Neural cell (in vitro differentiated cells): ENCODE measurements at regions not wholly inside any gene's neighbourhood (a gene's known extent, or its start where the extent isn't known, plus 50 kb on each side); places are given as distances from the start of the nearest gene placed in this dataset.

ENCODE experiments used
- H2AFZ ChIP-seq: fragments of 200-600, 300-800 bp; sonication (generic), shearing (Covaris generic); 2 replicates; pipeline ENCODE4 v1.6.0; 2014; ENCODE audit warnings: low read depth, mild to moderate bottlenecking, antibody characterized with exemption, low read length, moderate library complexity
- H3F3A ChIP-seq: fragments of 200-600 bp; shearing (Covaris generic); 2 replicates; pipeline ENCODE4 v1.6.1; 2016; ENCODE audit warnings: mild to moderate bottlenecking, moderate library complexity, mixed read lengths, antibody characterized with exemption, low read length; ENCODE audit not compliant: insufficient read depth, poor library complexity, severe bottlenecking
- H3K27ac ChIP-seq: fragments of 200-600, 300-800 bp; sonication (generic), shearing (Covaris generic); 2 replicates; pipeline ENCODE4 v1.5.1; 2014; ENCODE audit warnings: mild to moderate bottlenecking, low read length, moderate library complexity
- H3K27me3 ChIP-seq: fragments of 300-800, 200-600 bp; sonication (generic), shearing (Covaris generic); 2 replicates; pipeline ENCODE4 v1.6.0; 2014; ENCODE audit warnings: mild to moderate bottlenecking, low read depth, low read length, moderate library complexity; ENCODE audit not compliant: insufficient read depth
- H3K36me3 ChIP-seq: fragments of 300-800, 200-600 bp; sonication (generic), shearing (Covaris generic); 2 replicates; pipeline ENCODE4 v1.5.1; 2014; ENCODE audit warnings: mild to moderate bottlenecking, antibody characterized with exemption, low read length, moderate library complexity; ENCODE audit not compliant: insufficient read depth
- H3K4me2 ChIP-seq: fragments of 300-800, 200-600 bp; sonication (generic), shearing (Covaris generic); 2 replicates; pipeline ENCODE4 v1.6.0; 2014; ENCODE audit warnings: mild to moderate bottlenecking, low read length
- H3K4me3 ChIP-seq: fragments of 300-800, 200-600 bp; sonication (generic), shearing (Covaris generic); 2 replicates; pipeline ENCODE4 v1.5.1; 2014; ENCODE audit warnings: mild to moderate bottlenecking, low read length, moderate library complexity
- H3K79me2 ChIP-seq: fragments of 200-600 bp; shearing (Covaris generic); replicated peaks from 2 replicates; pipeline ENCODE4 v1.6.0; 2014; ENCODE audit warnings: mild to moderate bottlenecking, low read length, moderate library complexity; ENCODE audit not compliant: insufficient read depth
- H3K9ac ChIP-seq: fragments of 300-800, 200-600 bp; sonication (generic), shearing (Covaris generic); 2 replicates; pipeline ENCODE4 v1.6.1; 2016; ENCODE audit warnings: mild to moderate bottlenecking, low read length, mixed read lengths
- H3K9me2 ChIP-seq: fragments of 200-600 bp; shearing (Covaris generic); 2 replicates; pipeline ENCODE4 v1.6.1; 2016; ENCODE audit warnings: mild to moderate bottlenecking, low read length, mixed read lengths; ENCODE audit not compliant: insufficient read depth
- H3K9me3 ChIP-seq: fragments of 200-600, 300-800 bp; sonication (generic), shearing (Covaris generic); 2 replicates; pipeline ENCODE4 v1.6.1; 2016; ENCODE audit warnings: mild to moderate bottlenecking, mixed run types, low read length, moderate library complexity, mixed read lengths
- H4K20me1 ChIP-seq: fragments of 200-600 bp; shearing (Covaris generic); 2 replicates; pipeline ENCODE4 v1.6.1; 2016; ENCODE audit warnings: mild to moderate bottlenecking, mixed run types; ENCODE audit not compliant: insufficient read depth
- CTCF ChIP-seq: fragments of 450-650 bp; IDR thresholded peaks from 2 replicates; pipeline ENCODE4 v1.5.1; 2014; ENCODE audit warnings: antibody characterized with exemption, mild to moderate bottlenecking, moderate library complexity; ENCODE audit not compliant: poor library complexity, severe bottlenecking
- EP300 ChIP-seq: fragments of 450-650 bp; conservative IDR thresholded peaks from 2 replicates; pipeline ENCODE4 v1.6.1; 2014; ENCODE audit warnings: antibody characterized with exemption, mild to moderate bottlenecking, moderate library complexity; ENCODE audit not compliant: poor library complexity, severe bottlenecking
- EZH2 ChIP-seq: fragments of 200-600, 300-800 bp; shearing (Covaris generic), sonication (generic); IDR thresholded peaks from 2 replicates; pipeline ENCODE4 v1.6.1; 2014; ENCODE audit warnings: antibody characterized with exemption, low read length, borderline replicate concordance, mild to moderate bottlenecking; ENCODE audit not compliant: insufficient read depth, poor library complexity, severe bottlenecking
- MXI1 ChIP-seq: fragments of 450-650 bp; conservative IDR thresholded peaks from 2 replicates; pipeline ENCODE4 v1.6.1; 2014; ENCODE audit warnings: antibody characterized with exemption, mild to moderate bottlenecking; ENCODE audit not compliant: poor library complexity, severe bottlenecking
- POLR2AphosphoS5 ChIP-seq: IDR thresholded peaks from 2 replicates; pipeline ENCODE4 v1.6.1; 2012
- RAD21 ChIP-seq: fragments of 450-650 bp; conservative IDR thresholded peaks from 2 replicates; pipeline ENCODE4 v1.6.1; 2014; ENCODE audit warnings: antibody characterized with exemption, mild to moderate bottlenecking, moderate library complexity
- REST ChIP-seq: IDR thresholded peaks from 2 replicates; pipeline ENCODE4 v1.6.1; 2012; ENCODE audit warnings: borderline replicate concordance
- SMC3 ChIP-seq: fragments of 450-650 bp; conservative IDR thresholded peaks from 2 replicates; pipeline ENCODE4 v1.6.1; 2014; ENCODE audit warnings: antibody characterized with exemption, mild to moderate bottlenecking, moderate library complexity; ENCODE audit not compliant: poor library complexity
- TAF1 ChIP-seq: IDR thresholded peaks from 2 replicates; pipeline ENCODE4 v1.6.1; 2012; ENCODE audit warnings: low read depth

GRCh38 chr11:24198481-24198880 is 298.4 kb upstream of the LUZP2 start:
- Histone ChIP-seq H3K4me2 (no peak overlapping the region), H3K4me3 (no peak overlapping the region), H3K79me2 (no peaks in the 10 kb centered on the region), H3K9me2 (no peaks in the 10 kb centered on the region), H2AFZ (no peak overlapping the region), H3K9me3 (no peaks in the 10 kb centered on the region), H3K9ac (no peak overlapping the region), H4K20me1 (no peaks in the 10 kb centered on the region), H3F3A (no peaks in the 10 kb centered on the region), H3K36me3 (no peaks in the 10 kb centered on the region), H3K27ac (no peak overlapping the region), H3K27me3 (no peaks in the 10 kb centered on the region)
- TF ChIP-seq POLR2AphosphoS5 (no peak), CTCF (no peak), TAF1 (no peak), EP300 (no peak), REST (no peak), RAD21 (no peak), EZH2 (no peak), SMC3 (no peak), MXI1 (no peak)

GRCh38 chr11:24199461-24199860 is 297.4 kb upstream of the LUZP2 start:
- Histone ChIP-seq H3K4me2 (no peak overlapping the region), H3K27me3 (no peaks in the 10 kb centered on the region), H3F3A (no peaks in the 10 kb centered on the region), H4K20me1 (no peaks in the 10 kb centered on the region), H3K9me3 (no peaks in the 10 kb centered on the region), H3K4me3 (no peak overlapping the region), H3K9me2 (no peaks in the 10 kb centered on the region), H3K79me2 (no peaks in the 10 kb centered on the region), H3K9ac (no peak overlapping the region), H3K27ac (no peak overlapping the region), H2AFZ (no peak overlapping the region), H3K36me3 (no peaks in the 10 kb centered on the region)
- TF ChIP-seq EZH2, result no peak
- no peak for TF ChIP-seq RAD21
- no peak for TF ChIP-seq POLR2AphosphoS5
- no peak for TF ChIP-seq EP300
- no peak for TF ChIP-seq TAF1

- TF ChIP-seq RAD21 (no peak), MXI1 (no peak), EZH2 (no peak), CTCF (no peak), REST (no peak), SMC3 (no peak)
- no peaks in the 10 kb centered on the region for H3K27me3 ChIP-seq
- no peaks in the 10 kb centered on the region for H3K9me3 ChIP-seq
- H3K27ac ChIP-seq, result no peak overlapping the region
- no peak overlapping the region for H3K9ac ChIP-seq
- H3K4me3 ChIP-seq, result no peak overlapping the region
- no peaks in the 10 kb centered on the region for H3K79me2 ChIP-seq
- H3K4me2 ChIP-seq, result no peak overlapping the region
- no peak overlapping the region for H2AFZ ChIP-seq
- H3K9me2 ChIP-seq, result no peaks in the 10 kb centered on the region
- no peaks in the 10 kb centered on the region for H3K36me3 ChIP-seq
- H3F3A ChIP-seq, result no peaks in the 10 kb centered on the region
- no peaks in the 10 kb centered on the region for H4K20me1 ChIP-seq
Measured at GRCh38 chr11:24206030-24206429, 290.8 kb upstream of the LUZP2 start.
